ENCODE measurements at regions not wholly inside any gene's neighbourhood (a gene's known extent, or its start where the extent isn't known, plus 50 kb on each side); places are given as distances from the start of the nearest gene placed in this dataset.

GRCh38 chr2:153221087-153221486 is 257.5 kb downstream of the RPRM start:
- TF ChIP-seq CTCF (IDR thresholded peaks at IDR 0.05; ENCODE audit: low read depth, low read length) = no peak
- TF ChIP-seq MAX (IDR thresholded peaks at IDR 0.05; ENCODE audit: low read depth, low read length) = no peak
- no peak for TF ChIP-seq POLR2A (IDR thresholded peaks at IDR 0.05; ENCODE audit: extremely low read depth, insufficient read length)
- no peak for TF ChIP-seq MYC (IDR thresholded peaks at IDR 0.05; ENCODE audit: low read depth, low read length)

Data from NB4 (cell line).